SK-N-SH treated with all-trans-retinoic acid at 6 μM for 48 hours (cell line): ENCODE measurements at regions not wholly inside any gene's neighbourhood (a gene's known extent, or its start where the extent isn't known, plus 50 kb on each side); places are given as distances from the start of the nearest gene placed in this dataset.

Source experiments
- ATAC-seq: fragments of 200-7000 bp; cut with Tn5 transposase; 3 replicates; pipeline ENCODE4 v1.9.1; 2020; ENCODE audit warnings: mild to moderate bottlenecking, moderate library complexity
- ARNTL ChIP-seq: fragments of 450-650 bp; formaldehyde crosslinking; IDR thresholded peaks from 2 replicates; pipeline ENCODE4 v1.5.0; 2020; ENCODE audit warnings: low read depth, mild to moderate bottlenecking, moderate library complexity, borderline replicate concordance
- BACH2 ChIP-seq: fragments of 250-450 bp; sonication (Bioruptor Pico); IDR thresholded peaks from 2 replicates; pipeline ENCODE4 v1.9.0; 2021; ENCODE audit warnings: mild to moderate bottlenecking, borderline replicate concordance
- CSDC2 ChIP-seq: fragments of 250-450 bp; sonication (Bioruptor Pico); IDR thresholded peaks from 2 replicates; pipeline ENCODE4 v1.5.0; 2020; ENCODE audit warnings: mild to moderate bottlenecking, moderate library complexity
- ESRRG ChIP-seq: fragments of 250-450 bp; sonication (Bioruptor Pico); IDR thresholded peaks from 2 replicates; pipeline ENCODE4 v1.6.1; 2021; ENCODE audit warnings: mild to moderate bottlenecking
- GLIS3 ChIP-seq: fragments of 250-450 bp; sonication (Bioruptor Pico); IDR thresholded peaks from 2 replicates; pipeline ENCODE4 v1.5.0; 2020; ENCODE audit warnings: mild to moderate bottlenecking, moderate library complexity
- ISL1 ChIP-seq: fragments of 250-450 bp; sonication (Bioruptor Pico); IDR thresholded peaks from 2 replicates; pipeline ENCODE4 v2.1.2; 2022; ENCODE audit warnings: mild to moderate bottlenecking, moderate library complexity
- OSR1 ChIP-seq: fragments of 250-450 bp; sonication (Bioruptor Pico); IDR thresholded peaks from 2 replicates; pipeline ENCODE4 v1.8.0; 2022; ENCODE audit warnings: moderate library complexity, mild to moderate bottlenecking, inconsistent platforms
- RARB ChIP-seq: fragments of 250-450 bp; sonication (Bioruptor Pico); IDR thresholded peaks from 2 replicates; pipeline ENCODE4 v1.8.0; 2021; ENCODE audit warnings: mild to moderate bottlenecking, moderate library complexity
- SNAI2 ChIP-seq: fragments of 250-450 bp; sonication (Bioruptor Pico); IDR thresholded peaks from 2 replicates; pipeline ENCODE4 v1.5.0; 2020; ENCODE audit warnings: mild to moderate bottlenecking, moderate library complexity
- TCF4 ChIP-seq: fragments of 250-450 bp; sonication (Bioruptor Pico); IDR thresholded peaks from 2 replicates; pipeline ENCODE4 v1.8.0; 2021; ENCODE audit warnings: mild to moderate bottlenecking, moderate library complexity, borderline replicate concordance
- ZFP3 ChIP-seq: fragments of 250-450 bp; sonication (Bioruptor Pico); IDR thresholded peaks from 2 replicates; pipeline ENCODE4 v1.5.0; 2020; ENCODE audit warnings: mild to moderate bottlenecking, moderate library complexity
- ZFP30 ChIP-seq: fragments of 450-650 bp; formaldehyde crosslinking; IDR thresholded peaks from 2 replicates; pipeline ENCODE4 v1.5.0; 2022; ENCODE audit warnings: mild to moderate bottlenecking, moderate library complexity
- ZNF565 ChIP-seq: fragments of 450-650 bp; formaldehyde crosslinking; conservative IDR thresholded peaks from 2 replicates; pipeline ENCODE4 v1.5.0; 2020; ENCODE audit warnings: low read depth, mild to moderate bottlenecking, moderate library complexity
- ZNF70 ChIP-seq: fragments of 450-650 bp; formaldehyde crosslinking; IDR thresholded peaks from 2 replicates; pipeline ENCODE4 v1.5.0; 2020; ENCODE audit warnings: mild to moderate bottlenecking, moderate library complexity
- ZNF8 ChIP-seq: fragments of 450-650 bp; formaldehyde crosslinking; IDR thresholded peaks from 2 replicates; pipeline ENCODE4 v1.5.0; 2020; ENCODE audit warnings: mild to moderate bottlenecking, moderate library complexity
- TF ChIP-seq, protein P1 (sequence below): fragments of 250-450 bp; sonication (Bioruptor Pico); IDR thresholded peaks from 2 replicates; pipeline ENCODE4 v1.5.1; 2020; ENCODE audit warnings: low read depth, mild to moderate bottlenecking, moderate library complexity
- TF ChIP-seq, protein P2 (sequence below): fragments of 250-450 bp; sonication (Bioruptor Pico); IDR thresholded peaks from 2 replicates; pipeline ENCODE4 v1.8.0; 2020; ENCODE audit warnings: mild to moderate bottlenecking, moderate library complexity, borderline replicate concordance
- TF ChIP-seq, protein P3 (sequence below): fragments of 250-450 bp; sonication (Bioruptor Pico); IDR thresholded peaks from 2 replicates; pipeline ENCODE4 v1.8.0; 2021; ENCODE audit warnings: low read depth, mild to moderate bottlenecking, moderate library complexity, borderline replicate concordance
- TF ChIP-seq, protein P4 (sequence below): fragments of 250-450 bp; sonication (Bioruptor Pico); IDR thresholded peaks from 2 replicates; pipeline ENCODE4 v1.5.1; 2021; ENCODE audit warnings: mild to moderate bottlenecking, moderate library complexity

DNA sequence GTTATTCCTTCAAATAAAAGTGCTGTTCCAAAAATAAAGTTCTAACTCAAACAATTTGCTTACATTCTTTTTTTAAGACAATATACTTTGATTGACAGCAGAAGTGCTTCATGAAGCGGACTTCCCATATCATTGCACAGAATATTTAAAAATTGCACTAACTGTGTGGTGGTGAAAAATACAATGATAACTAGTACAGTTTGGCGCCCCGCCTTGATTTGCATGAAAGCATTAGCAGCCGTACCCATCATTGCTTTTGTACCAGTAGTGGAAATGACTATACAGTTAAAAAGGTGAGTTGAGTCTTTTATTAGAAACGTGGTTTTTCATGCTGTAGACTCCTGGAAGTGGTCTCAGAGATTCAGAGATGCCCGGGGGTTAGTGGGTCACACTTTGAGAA is 69.5 kb upstream of the MAP3K1 start:
- ATAC-seq: no peak
- TF ChIP-seq, protein P1, sequence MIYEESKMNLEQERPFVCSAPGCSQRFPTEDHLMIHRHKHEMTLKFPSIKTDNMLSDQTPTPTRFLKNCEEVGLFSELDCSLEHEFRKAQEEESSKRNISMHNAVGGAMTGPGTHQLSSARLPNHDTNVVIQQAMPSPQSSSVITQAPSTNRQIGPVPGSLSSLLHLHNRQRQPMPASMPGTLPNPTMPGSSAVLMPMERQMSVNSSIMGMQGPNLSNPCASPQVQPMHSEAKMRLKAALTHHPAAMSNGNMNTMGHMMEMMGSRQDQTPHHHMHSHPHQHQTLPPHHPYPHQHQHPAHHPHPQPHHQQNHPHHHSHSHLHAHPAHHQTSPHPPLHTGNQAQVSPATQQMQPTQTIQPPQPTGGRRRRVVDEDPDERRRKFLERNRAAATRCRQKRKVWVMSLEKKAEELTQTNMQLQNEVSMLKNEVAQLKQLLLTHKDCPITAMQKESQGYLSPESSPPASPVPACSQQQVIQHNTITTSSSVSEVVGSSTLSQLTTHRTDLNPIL (CRISPR knock-in tag): no peak
- no peak for TF ChIP-seq TCF4 (CRISPR knock-in tag)
- TF ChIP-seq, protein P2, sequence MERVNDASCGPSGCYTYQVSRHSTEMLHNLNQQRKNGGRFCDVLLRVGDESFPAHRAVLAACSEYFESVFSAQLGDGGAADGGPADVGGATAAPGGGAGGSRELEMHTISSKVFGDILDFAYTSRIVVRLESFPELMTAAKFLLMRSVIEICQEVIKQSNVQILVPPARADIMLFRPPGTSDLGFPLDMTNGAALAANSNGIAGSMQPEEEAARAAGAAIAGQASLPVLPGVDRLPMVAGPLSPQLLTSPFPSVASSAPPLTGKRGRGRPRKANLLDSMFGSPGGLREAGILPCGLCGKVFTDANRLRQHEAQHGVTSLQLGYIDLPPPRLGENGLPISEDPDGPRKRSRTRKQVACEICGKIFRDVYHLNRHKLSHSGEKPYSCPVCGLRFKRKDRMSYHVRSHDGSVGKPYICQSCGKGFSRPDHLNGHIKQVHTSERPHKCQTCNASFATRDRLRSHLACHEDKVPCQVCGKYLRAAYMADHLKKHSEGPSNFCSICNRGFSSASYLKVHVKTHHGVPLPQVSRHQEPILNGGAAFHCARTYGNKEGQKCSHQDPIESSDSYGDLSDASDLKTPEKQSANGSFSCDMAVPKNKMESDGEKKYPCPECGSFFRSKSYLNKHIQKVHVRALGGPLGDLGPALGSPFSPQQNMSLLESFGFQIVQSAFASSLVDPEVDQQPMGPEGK (CRISPR knock-in tag): no peak
- no peak for TF ChIP-seq ZNF565 (CRISPR knock-in tag)
- TF ChIP-seq, protein P3, sequence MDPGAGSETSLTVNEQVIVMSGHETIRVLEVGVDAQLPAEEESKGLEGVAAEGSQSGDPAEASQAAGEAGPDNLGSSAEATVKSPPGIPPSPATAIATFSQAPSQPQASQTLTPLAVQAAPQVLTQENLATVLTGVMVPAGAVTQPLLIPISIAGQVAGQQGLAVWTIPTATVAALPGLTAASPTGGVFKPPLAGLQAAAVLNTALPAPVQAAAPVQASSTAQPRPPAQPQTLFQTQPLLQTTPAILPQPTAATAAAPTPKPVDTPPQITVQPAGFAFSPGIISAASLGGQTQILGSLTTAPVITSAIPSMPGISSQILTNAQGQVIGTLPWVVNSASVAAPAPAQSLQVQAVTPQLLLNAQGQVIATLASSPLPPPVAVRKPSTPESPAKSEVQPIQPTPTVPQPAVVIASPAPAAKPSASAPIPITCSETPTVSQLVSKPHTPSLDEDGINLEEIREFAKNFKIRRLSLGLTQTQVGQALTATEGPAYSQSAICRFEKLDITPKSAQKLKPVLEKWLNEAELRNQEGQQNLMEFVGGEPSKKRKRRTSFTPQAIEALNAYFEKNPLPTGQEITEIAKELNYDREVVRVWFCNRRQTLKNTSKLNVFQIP (CRISPR knock-in tag): no peak
- no peak for TF ChIP-seq OSR1 (CRISPR knock-in tag)
- TF ChIP-seq ZFP3 (CRISPR knock-in tag): no peak
- no peak for TF ChIP-seq ZFP30 (CRISPR knock-in tag)
- TF ChIP-seq ZNF70 (CRISPR knock-in tag): no peak
- no peak for TF ChIP-seq ISL1
- TF ChIP-seq SNAI2: no peak
- TF ChIP-seq CSDC2 (CRISPR knock-in tag): no peak
- no peak for TF ChIP-seq RARB (CRISPR knock-in tag)
- TF ChIP-seq ZNF8: no peak
- TF ChIP-seq BACH2 (CRISPR knock-in tag): no peak
- TF ChIP-seq, protein P4, sequence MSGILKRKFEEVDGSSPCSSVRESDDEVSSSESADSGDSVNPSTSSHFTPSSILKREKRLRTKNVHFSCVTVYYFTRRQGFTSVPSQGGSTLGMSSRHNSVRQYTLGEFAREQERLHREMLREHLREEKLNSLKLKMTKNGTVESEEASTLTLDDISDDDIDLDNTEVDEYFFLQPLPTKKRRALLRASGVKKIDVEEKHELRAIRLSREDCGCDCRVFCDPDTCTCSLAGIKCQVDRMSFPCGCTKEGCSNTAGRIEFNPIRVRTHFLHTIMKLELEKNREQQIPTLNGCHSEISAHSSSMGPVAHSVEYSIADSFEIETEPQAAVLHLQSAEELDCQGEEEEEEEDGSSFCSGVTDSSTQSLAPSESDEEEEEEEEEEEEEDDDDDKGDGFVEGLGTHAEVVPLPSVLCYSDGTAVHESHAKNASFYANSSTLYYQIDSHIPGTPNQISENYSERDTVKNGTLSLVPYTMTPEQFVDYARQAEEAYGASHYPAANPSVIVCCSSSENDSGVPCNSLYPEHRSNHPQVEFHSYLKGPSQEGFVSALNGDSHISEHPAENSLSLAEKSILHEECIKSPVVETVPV: no peak

DNA sequence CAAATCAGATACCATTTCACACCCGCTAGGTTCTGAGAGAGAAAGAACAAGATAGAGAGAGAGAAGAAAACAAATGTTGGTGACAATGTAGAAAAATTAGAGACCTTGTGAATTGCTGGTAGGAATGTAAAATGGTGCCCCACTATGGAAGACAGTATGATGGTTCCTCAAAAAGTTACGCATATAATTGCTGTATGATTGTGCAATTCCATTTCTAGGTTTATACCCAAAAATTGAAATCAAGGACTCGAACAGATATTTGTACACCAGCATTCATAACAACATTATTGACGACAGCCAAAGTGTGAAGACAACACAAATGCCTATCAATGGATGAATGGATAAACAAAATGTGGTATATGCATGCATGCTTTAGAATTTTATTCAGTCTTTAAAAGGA is 74.5 kb upstream of the MAP3K1 start:
- no peak for ATAC-seq
- TF ChIP-seq CSDC2 (CRISPR knock-in tag) (no peak), BACH2 (CRISPR knock-in tag) (no peak), SNAI2 (no peak), ARNTL (CRISPR knock-in tag) (no peak), ZFP3 (CRISPR knock-in tag) (no peak), RARB (CRISPR knock-in tag) (no peak), ZNF8 (no peak), GLIS3 (CRISPR knock-in tag) (no peak), ISL1 (no peak), ESRRG (CRISPR knock-in tag) (no peak), ZNF565 (CRISPR knock-in tag) (no peak), TCF4 (CRISPR knock-in tag) (no peak)
- TF ChIP-seq, protein P3 (CRISPR knock-in tag): no peak
- TF ChIP-seq, protein P1 (CRISPR knock-in tag): no peak

DNA sequence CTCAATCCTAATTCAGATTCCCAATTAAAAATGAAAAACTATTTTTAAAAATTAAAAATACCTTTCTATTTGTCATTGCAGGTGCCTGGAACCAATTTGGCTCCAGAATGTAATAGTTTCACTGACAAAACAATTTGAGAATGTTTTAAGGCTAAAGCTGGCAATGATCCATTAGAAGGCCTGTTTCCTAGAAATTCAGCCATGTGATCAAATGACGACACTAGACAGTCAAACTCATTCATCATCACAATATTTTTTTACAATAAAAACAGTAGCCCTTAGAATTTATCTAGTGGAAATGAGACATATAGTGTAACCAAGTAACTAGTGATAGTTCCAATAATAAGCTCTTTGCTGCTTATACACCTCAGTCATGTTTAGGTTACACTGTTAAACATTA is 75.4 kb upstream of the MAP3K1 start:
- no peak for ATAC-seq
- TF ChIP-seq ISL1: peak; percentile 48
- TF ChIP-seq, protein P2 (CRISPR knock-in tag): no peak
